ENCODE measurements at regions not wholly inside any gene's neighbourhood (a gene's known extent, or its start where the extent isn't known, plus 50 kb on each side); places are given as distances from the start of the nearest gene placed in this dataset.

GRCh38 chr19:32029235-32029634 lies 316.2 kb upstream of the ZNF507 start:
- Histone ChIP-seq H3K9me2 (replicated peaks; ENCODE audit: insufficient read depth) (no peaks in the 10 kb centered on the region), H3K79me2 (no peaks in the 10 kb centered on the region), H2AFZ (no peak overlapping the region), H3K4me1 (ENCODE audit: insufficient read depth) (no peaks in the 10 kb centered on the region), H3K4me3 (no peak overlapping the region), H3K27ac (no peak overlapping the region), H3K9me3 (ENCODE audit: low read depth) (no peaks in the 10 kb centered on the region), H3K27me3 (no peaks in the 10 kb centered on the region), H3K4me2 (no peak overlapping the region), H4K20me1 (ENCODE audit: insufficient read depth, poor library complexity, severe bottlenecking) (no peaks in the 10 kb centered on the region), H3K36me3 (replicated peaks; ENCODE audit: insufficient read depth, low read depth) (no peaks in the 10 kb centered on the region)
- DNase-seq (ENCODE audit: low spot score) = no peak
- WGBS (ENCODE audit: low lambda C conversion rate, missing lambda C conversion rate) = 79% methylated on average over 6 of the region's 6 CpGs
- no peak for TF ChIP-seq CTCF (IDR thresholded peaks at IDR 0.05; ENCODE audit: poor library complexity)
- no peak for TF ChIP-seq EZH2phosphoT487 (IDR thresholded peaks at IDR 0.05; ENCODE audit: low read depth, severe bottlenecking, unreplicated experiment)
- no peak for TF ChIP-seq EZH2 (IDR thresholded peaks at IDR 0.05; ENCODE audit: borderline replicate concordance)

GRCh38 chr19:32032561-32032960 lies 312.8 kb upstream of the ZNF507 start:
- H3K27ac ChIP-seq = no peak overlapping the region
- H3K9me3 ChIP-seq (ENCODE audit: low read depth) = no peaks in the 10 kb centered on the region
- H3K27me3 ChIP-seq = no peaks in the 10 kb centered on the region
- no peak overlapping the region for H3K4me2 ChIP-seq
- H3K79me2 ChIP-seq = no peaks in the 10 kb centered on the region
- no peak for DNase-seq (ENCODE audit: low spot score)
- 92% methylated on average over 4 of the region's 4 CpGs for WGBS (ENCODE audit: low lambda C conversion rate, missing lambda C conversion rate)
- no peaks in the 10 kb centered on the region for H4K20me1 ChIP-seq (ENCODE audit: insufficient read depth, poor library complexity, severe bottlenecking)
- H3K9me2 ChIP-seq (replicated peaks; ENCODE audit: insufficient read depth) = no peaks in the 10 kb centered on the region
- no peaks in the 10 kb centered on the region for H3K4me1 ChIP-seq (ENCODE audit: insufficient read depth)
- no peak overlapping the region for H3K4me3 ChIP-seq
- no peaks in the 10 kb centered on the region for H3K36me3 ChIP-seq (replicated peaks; ENCODE audit: insufficient read depth, low read depth)
- TF ChIP-seq EZH2 (IDR thresholded peaks at IDR 0.05; ENCODE audit: borderline replicate concordance) (no peak), CTCF (IDR thresholded peaks at IDR 0.05; ENCODE audit: poor library complexity) (no peak), EZH2phosphoT487 (IDR thresholded peaks at IDR 0.05; ENCODE audit: low read depth, severe bottlenecking, unreplicated experiment) (no peak)
- H2AFZ ChIP-seq = no peak overlapping the region

- TF ChIP-seq EZH2phosphoT487 (IDR thresholded peaks at IDR 0.05; ENCODE audit: low read depth, severe bottlenecking, unreplicated experiment) (no peak), EZH2 (IDR thresholded peaks at IDR 0.05; ENCODE audit: borderline replicate concordance) (no peak), CTCF (IDR thresholded peaks at IDR 0.05; ENCODE audit: poor library complexity) (no peak)
- 96% methylated on average over 3 of the region's 3 CpGs for WGBS (ENCODE audit: low lambda C conversion rate, missing lambda C conversion rate)
- H3K79me2 ChIP-seq = no peaks in the 10 kb centered on the region
Observed at GRCh38 chr19:32035626-32036025, 309.8 kb upstream of the ZNF507 start.

More at GRCh38 chr19:32035626-32036025, 309.8 kb upstream of the ZNF507 start:
- no peaks in the 10 kb centered on the region for H3K9me2 ChIP-seq (replicated peaks; ENCODE audit: insufficient read depth)
- H3K4me2 ChIP-seq = no peak overlapping the region
- H3K36me3 ChIP-seq (replicated peaks; ENCODE audit: insufficient read depth, low read depth) = no peaks in the 10 kb centered on the region
- no peak overlapping the region for H3K27ac ChIP-seq
- no peaks in the 10 kb centered on the region for H4K20me1 ChIP-seq (ENCODE audit: insufficient read depth, poor library complexity, severe bottlenecking)
- no peaks in the 10 kb centered on the region for H3K9me3 ChIP-seq (ENCODE audit: low read depth)
- no peak for DNase-seq (ENCODE audit: low spot score)
- peaks cover 6% of the 10 kb centered on the region for H3K4me1 ChIP-seq (ENCODE audit: insufficient read depth)
- H3K27me3 ChIP-seq = peaks cover 8% of the 10 kb centered on the region
- H2AFZ ChIP-seq = no peak overlapping the region
- no peak overlapping the region for H3K4me3 ChIP-seq
